ENCODE measurements at regions not wholly inside any gene's neighbourhood (a gene's known extent, or its start where the extent isn't known, plus 50 kb on each side); places are given as distances from the start of the nearest gene placed in this dataset.
"Not testable (repeated sequence)": the region's sequence is repeated elsewhere in the genome, so short reads cannot be mapped to it uniquely, and the experiment has no call there.

DNA sequence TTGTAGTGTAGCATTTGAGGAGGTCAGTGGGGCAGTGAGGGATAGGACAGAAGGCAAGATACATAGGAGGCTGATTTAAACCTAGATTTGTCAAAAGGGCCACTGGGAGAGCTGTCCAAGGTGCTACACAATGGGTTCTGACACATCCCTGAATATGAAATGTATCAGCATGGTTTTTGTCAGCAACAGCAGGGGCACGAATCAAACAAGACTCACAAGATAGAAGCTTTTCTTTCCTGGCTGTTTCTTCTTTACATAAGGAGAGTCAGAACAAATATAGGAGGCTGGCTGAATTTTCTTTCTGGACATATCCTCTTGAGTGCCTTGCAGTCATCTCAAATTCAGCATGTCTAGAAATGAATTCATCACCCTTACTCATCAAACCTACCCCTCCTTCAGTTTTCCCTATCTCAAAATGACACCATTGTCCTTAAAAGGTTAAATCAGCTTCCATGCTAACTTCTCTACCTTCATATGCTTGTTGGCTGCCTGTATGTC is 130.5 kb downstream of the NPIPB5 start:
- FAIRE-seq (peak; percentile 84), DNase-seq (ENCODE audit: low read depth, low spot score) (peak; percentile 37)
- no peaks in the 10 kb centered on the region for H4K20me1 ChIP-seq (replicated peaks; ENCODE audit: control insufficient read depth, extremely low read depth, insufficient read depth, low read length)
- TF ChIP-seq GATA2 (IDR thresholded peaks at IDR 0.05; ENCODE audit: insufficient read depth, insufficient read length, low read depth, low read length), result peak; percentile 12
- no peak for TF ChIP-seq FOS (IDR thresholded peaks at IDR 0.05; ENCODE audit: borderline replicate concordance, insufficient read depth, low read length)
- H3K4me1 ChIP-seq (ENCODE audit: control insufficient read depth, extremely low read depth, insufficient read depth, low read length), result no peaks in the 10 kb centered on the region
- H3K36me3 ChIP-seq (ENCODE audit: control insufficient read depth in 2 of 2, extremely low read depth in 1 of 2, insufficient read depth in 2 of 2, low read length in 2 of 2), result no peaks in the 10 kb centered on the region
- H3K9ac ChIP-seq (replicated peaks; ENCODE audit: extremely low read depth, insufficient read depth, low read length), result no peak overlapping the region
- H3K4me3 ChIP-seq (replicated peaks in 1 of 3; ENCODE audit: insufficient read depth in 1 of 3, low read depth in 1 of 3, low read length in 3 of 3), result no peak overlapping the region
- intact Hi-C loops (cut with micrococcal nuclease), result no loop called here
- no peak overlapping the region for H2AFZ ChIP-seq (ENCODE audit: low read depth, low read length)
- BruUV-seq (replicated peaks), result no TSS peak
- H3K27ac ChIP-seq (ENCODE audit: insufficient read depth, low read depth, low read length), result no peak overlapping the region
- dilution Hi-C loops (cut with MboI; ENCODE audit: extremely low pct_ligation_motif_present, low sequenced_read_pairs), result no loop called here
- ChIA-PET CTCF (no interaction called here), POLR2A (no interaction called here)
- H3K4me2 ChIP-seq (ENCODE audit: insufficient read depth, low read length), result no peak overlapping the region
- no peaks in the 10 kb centered on the region for H3K79me2 ChIP-seq (ENCODE audit: control insufficient read depth, insufficient read depth, low read length)
- no peaks in the 10 kb centered on the region for H3K9me1 ChIP-seq (replicated peaks; ENCODE audit: control insufficient read depth, extremely low read depth, insufficient read depth, low read length)
- H3K27me3 ChIP-seq (ENCODE audit: control insufficient read depth in 2 of 2, insufficient read depth in 2 of 2, low read length in 2 of 2), result peaks cover 3 to 7% of the 10 kb centered on the region in 2 experiments
- H3K9me3 ChIP-seq (replicated peaks; ENCODE audit: control insufficient read depth, insufficient read depth, low read length), result no peaks in the 10 kb centered on the region

DNA sequence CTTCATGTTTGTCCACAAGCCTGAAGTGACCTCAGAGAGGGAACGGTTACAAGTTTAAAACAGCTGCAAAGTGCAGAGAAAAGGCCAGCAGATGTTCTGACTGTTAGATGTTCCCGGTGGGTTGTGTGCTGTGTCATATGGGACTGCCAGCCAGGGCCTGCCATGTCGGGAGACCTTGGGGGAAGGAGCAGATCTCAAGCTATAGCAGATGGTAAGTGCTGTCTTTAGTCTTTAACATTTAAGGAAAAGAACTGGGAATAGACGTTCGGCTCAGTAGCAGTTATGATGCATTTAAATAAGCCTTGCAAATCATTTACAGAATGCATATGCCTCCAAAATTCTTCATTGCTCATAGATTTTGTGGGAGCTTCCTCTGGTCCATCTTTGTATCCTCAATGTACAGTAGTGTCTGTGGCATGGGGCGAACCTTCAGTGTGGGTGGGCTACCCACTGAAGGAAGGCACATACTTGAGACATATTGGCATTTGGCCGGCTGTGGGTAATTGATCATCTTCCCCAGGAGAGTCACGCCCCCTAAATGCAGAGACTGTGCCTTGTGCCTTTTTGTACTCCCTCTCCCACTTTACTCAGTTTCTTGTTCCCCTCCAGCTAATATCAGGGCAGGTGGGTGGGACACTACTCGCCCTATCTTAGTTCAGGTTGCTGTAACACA is 131.9 kb downstream of the NPIPB5 start:
- intact Hi-C loops (cut with micrococcal nuclease) (no loop called here), dilution Hi-C loops (cut with MboI; ENCODE audit: extremely low pct_ligation_motif_present, low sequenced_read_pairs) (no loop called here)
- Histone ChIP-seq H3K4me1 (ENCODE audit: control insufficient read depth, extremely low read depth, insufficient read depth, low read length) (no peaks in the 10 kb centered on the region), H3K79me2 (ENCODE audit: control insufficient read depth, insufficient read depth, low read length) (no peaks in the 10 kb centered on the region), H3K9me1 (replicated peaks; ENCODE audit: control insufficient read depth, extremely low read depth, insufficient read depth, low read length) (no peaks in the 10 kb centered on the region), H3K9ac (replicated peaks; ENCODE audit: extremely low read depth, insufficient read depth, low read length) (no peak overlapping the region), H3K27me3 (ENCODE audit: control insufficient read depth in 2 of 2, insufficient read depth in 2 of 2, low read length in 2 of 2) (peaks cover 3 to 18% of the 10 kb centered on the region in 2 experiments), H3K36me3 (ENCODE audit: control insufficient read depth in 2 of 2, extremely low read depth in 1 of 2, insufficient read depth in 2 of 2, low read length in 2 of 2) (no peaks in the 10 kb centered on the region), H2AFZ (ENCODE audit: low read depth, low read length) (no peak overlapping the region), H3K4me2 (ENCODE audit: insufficient read depth, low read length) (no peak overlapping the region), H4K20me1 (replicated peaks; ENCODE audit: control insufficient read depth, extremely low read depth, insufficient read depth, low read length) (no peaks in the 10 kb centered on the region), H3K9me3 (replicated peaks; ENCODE audit: control insufficient read depth, insufficient read depth, low read length) (no peaks in the 10 kb centered on the region), H3K27ac (ENCODE audit: insufficient read depth, low read depth, low read length) (no peak overlapping the region), H3K4me3 (replicated peaks in 1 of 3; ENCODE audit: insufficient read depth in 1 of 3, low read depth in 1 of 3, low read length in 3 of 3) (no peak overlapping the region)
- DNase-seq (ENCODE audit: low read depth, low spot score) (no peak), FAIRE-seq (no peak)
- CTCF ChIA-PET, result no interaction called here
- TF ChIP-seq CTCF (IDR thresholded peaks at IDR 0.05; ENCODE audit: extremely low read depth in 1 of 2, insufficient read depth in 1 of 2, low read depth in 1 of 2, low read length in 2 of 2) (no peak), MYC (IDR thresholded peaks at IDR 0.05; ENCODE audit: low read depth, low read length) (no peak), FOS (IDR thresholded peaks at IDR 0.05; ENCODE audit: borderline replicate concordance, insufficient read depth, low read length) (no peak), MAX (IDR thresholded peaks at IDR 0.05; ENCODE audit: insufficient read depth, insufficient read length) (no peak), GATA2 (IDR thresholded peaks at IDR 0.05; ENCODE audit: insufficient read depth, insufficient read length, low read depth, low read length) (no peak)
- POLR2A ChIA-PET, result no interaction called here
- no TSS peak for BruUV-seq (replicated peaks)

DNA sequence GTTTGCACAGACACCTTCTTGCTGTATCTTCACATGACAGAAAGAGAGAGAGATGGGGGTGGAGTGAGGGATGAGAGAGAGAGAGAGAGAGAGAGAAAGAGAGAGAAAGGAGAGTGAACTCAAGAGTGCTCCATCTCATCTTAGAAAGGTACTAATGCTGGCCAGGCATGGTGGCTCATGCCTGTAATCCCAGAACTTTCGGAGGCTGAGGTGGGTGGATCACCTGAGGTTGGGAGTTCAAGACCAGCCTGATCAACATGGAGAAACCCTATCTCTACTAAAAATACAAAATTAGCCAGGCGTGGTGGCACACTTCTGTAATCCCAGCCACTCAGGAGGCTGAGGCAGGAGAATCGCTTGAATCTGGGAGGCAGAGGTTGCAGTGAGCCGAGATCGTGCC is 132.5 kb downstream of the NPIPB5 start:
- DNase-seq (ENCODE audit: low read depth, low spot score); POLR2A ChIA-PET; H3K9me1 ChIP-seq (replicated peaks; ENCODE audit: control insufficient read depth, extremely low read depth, insufficient read depth, low read length); H4K20me1 ChIP-seq (replicated peaks; ENCODE audit: control insufficient read depth, extremely low read depth, insufficient read depth, low read length); FAIRE-seq; H3K4me1 ChIP-seq (ENCODE audit: control insufficient read depth, extremely low read depth, insufficient read depth, low read length); H3K9me3 ChIP-seq (replicated peaks; ENCODE audit: control insufficient read depth, insufficient read depth, low read length); H3K36me3 ChIP-seq (ENCODE audit: control insufficient read depth in 2 of 2, extremely low read depth in 1 of 2, insufficient read depth in 2 of 2, low read length in 2 of 2); intact Hi-C loops (cut with micrococcal nuclease); BruUV-seq (replicated peaks); H3K79me2 ChIP-seq (ENCODE audit: control insufficient read depth, insufficient read depth, low read length); H3K4me3 ChIP-seq (replicated peaks in 1 of 3; ENCODE audit: insufficient read depth in 1 of 3, low read depth in 1 of 3, low read length in 3 of 3); H3K4me2 ChIP-seq (ENCODE audit: insufficient read depth, low read length); H2AFZ ChIP-seq (ENCODE audit: low read depth, low read length); H3K9ac ChIP-seq (replicated peaks; ENCODE audit: extremely low read depth, insufficient read depth, low read length); H3K27ac ChIP-seq (ENCODE audit: insufficient read depth, low read depth, low read length); dilution Hi-C loops (cut with MboI; ENCODE audit: extremely low pct_ligation_motif_present, low sequenced_read_pairs): not testable (repeated sequence)
- H3K27me3 ChIP-seq (ENCODE audit: control insufficient read depth in 2 of 2, insufficient read depth in 2 of 2, low read length in 2 of 2), result peaks cover 3 to 18% of the 10 kb centered on the region in 2 experiments
- CTCF ChIA-PET, result interaction anchor here (0.9 kb wide), 1 partner anchor 16 kb away, joined by 3 read pairs; no protein-coding TSS in a partner anchor

All from endothelial cell of umbilical vein (primary cell).